ENCODE measurements at regions not wholly inside any gene's neighbourhood (a gene's known extent, or its start where the extent isn't known, plus 50 kb on each side); places are given as distances from the start of the nearest gene placed in this dataset.

- Histone ChIP-seq H3K36me3 (ENCODE audit: control insufficient read depth, insufficient read depth, low read length) (no peaks in the 10 kb centered on the region), H3K4me3 (ENCODE audit: low read depth, low read length) (no peak overlapping the region), H3K4me1 (no peaks in the 10 kb centered on the region), H3K9me3 (no peaks in the 10 kb centered on the region), H3K27me3 (replicated peaks; ENCODE audit: control insufficient read depth, insufficient read depth, low read length) (no peaks in the 10 kb centered on the region)
- no peaks in the 10 kb centered on the region for H3K36me3 Mint-ChIP-seq (ENCODE audit: insufficient read depth, unreplicated experiment)
- intact Hi-C loops (cut with micrococcal nuclease; ENCODE audit: unreplicated experiment): no loop called here
- no peak for TF ChIP-seq CTCF (IDR thresholded peaks at IDR 0.05; ENCODE audit: insufficient read depth in 1 of 2, low read depth in 1 of 2, low read length in 1 of 2, severe bottlenecking in 1 of 2, unreplicated experiment in 1 of 2)
- H3K4me1 Mint-ChIP-seq (ENCODE audit: low read depth, unreplicated experiment): no peaks in the 10 kb centered on the region
- no peaks in the 10 kb centered on the region for H3K27me3 Mint-ChIP-seq (ENCODE audit: insufficient read depth, unreplicated experiment)
- ChIA-PET CTCF (no interaction called here), POLR2A (no interaction called here)
- no TSS peak for BruUV-seq (replicated peaks)
- DNase-seq: no peak
- no peak overlapping the region for H3K4me3 Mint-ChIP-seq (ENCODE audit: unreplicated experiment)
- H3K9me3 Mint-ChIP-seq (ENCODE audit: unreplicated experiment): no peaks in the 10 kb centered on the region
- H3K27ac Mint-ChIP-seq (ENCODE audit: unreplicated experiment): no peak overlapping the region
Measured at GRCh38 chr4:160872491-160872890, 1291.3 kb downstream of the FSTL5 start.

DNA sequence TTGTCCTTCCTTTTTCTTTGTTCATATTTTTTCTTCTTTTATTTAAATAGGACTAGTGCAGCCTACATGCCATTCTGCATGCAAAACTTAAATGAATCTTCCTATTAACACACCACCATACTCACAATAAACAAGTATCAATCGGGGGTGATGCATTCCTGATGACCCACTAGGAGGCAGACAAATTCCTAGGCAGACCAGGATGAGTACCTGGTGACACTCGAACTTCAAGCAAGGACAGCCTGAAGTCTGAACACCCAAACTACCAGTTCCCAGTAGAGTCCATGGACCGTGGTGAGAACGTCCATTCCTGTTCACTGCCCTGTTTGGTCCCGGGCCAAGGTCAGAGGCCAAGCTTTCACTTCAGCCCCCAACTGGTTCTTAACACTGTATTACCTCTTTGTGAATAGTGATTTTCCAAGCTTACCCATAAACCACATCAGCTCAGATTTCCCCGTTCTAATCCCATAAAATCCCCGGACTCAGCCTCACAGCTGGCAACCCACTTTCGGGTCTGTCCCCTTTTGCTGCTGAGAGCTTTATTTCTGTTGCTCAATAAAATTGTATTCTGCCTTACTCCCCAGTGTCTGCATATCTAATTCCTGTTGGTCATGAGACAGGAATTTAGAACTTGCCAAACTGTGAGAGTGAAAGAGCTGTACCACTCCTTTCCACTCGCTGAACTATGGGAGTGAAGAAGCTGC, 1286.6 kb downstream of the FSTL5 start:
- ChIA-PET POLR2A (no interaction called here), CTCF (no interaction called here)
- H3K9me3 ChIP-seq: no peaks in the 10 kb centered on the region
- Mint-ChIP-seq H3K27me3 (ENCODE audit: insufficient read depth, unreplicated experiment) (no peaks in the 10 kb centered on the region), H3K9me3 (ENCODE audit: unreplicated experiment) (no peaks in the 10 kb centered on the region), H3K4me3 (ENCODE audit: unreplicated experiment) (no peak overlapping the region), H3K36me3 (ENCODE audit: insufficient read depth, unreplicated experiment) (no peaks in the 10 kb centered on the region), H3K4me1 (ENCODE audit: low read depth, unreplicated experiment) (no peaks in the 10 kb centered on the region), H3K27ac (ENCODE audit: unreplicated experiment) (no peak overlapping the region)
- DNase-seq: no peak
- intact Hi-C loops (cut with micrococcal nuclease; ENCODE audit: unreplicated experiment): no loop called here
- BruUV-seq (replicated peaks): no TSS peak
- no peaks in the 10 kb centered on the region for H3K4me1 ChIP-seq
- TF ChIP-seq CTCF (IDR thresholded peaks at IDR 0.05; ENCODE audit: insufficient read depth in 1 of 2, low read depth in 1 of 2, low read length in 1 of 2, severe bottlenecking in 1 of 2, unreplicated experiment in 1 of 2): no peak
- no peaks in the 10 kb centered on the region for H3K36me3 ChIP-seq (ENCODE audit: control insufficient read depth, insufficient read depth, low read length)
- H3K4me3 ChIP-seq (ENCODE audit: low read depth, low read length): no peak overlapping the region
- H3K27me3 ChIP-seq (replicated peaks; ENCODE audit: control insufficient read depth, insufficient read depth, low read length): no peaks in the 10 kb centered on the region

- H3K4me1 Mint-ChIP-seq (ENCODE audit: low read depth, unreplicated experiment): no peaks in the 10 kb centered on the region
- no peak overlapping the region for H3K27ac Mint-ChIP-seq (ENCODE audit: unreplicated experiment)
- no peaks in the 10 kb centered on the region for H3K27me3 ChIP-seq (replicated peaks; ENCODE audit: control insufficient read depth, insufficient read depth, low read length)
- peaks cover 10% of the 10 kb centered on the region for H3K9me3 Mint-ChIP-seq (ENCODE audit: unreplicated experiment)
- ChIA-PET POLR2A (no interaction called here), CTCF (interaction anchor here (0.6 kb wide), 1 partner anchor 177 kb away, joined by 3 read pairs; no protein-coding TSS in a partner anchor)
- no peak overlapping the region for H3K4me3 Mint-ChIP-seq (ENCODE audit: unreplicated experiment)
- no peaks in the 10 kb centered on the region for H3K36me3 ChIP-seq (ENCODE audit: control insufficient read depth, insufficient read depth, low read length)
- no peaks in the 10 kb centered on the region for H3K27me3 Mint-ChIP-seq (ENCODE audit: insufficient read depth, unreplicated experiment)
- BruUV-seq (replicated peaks): no TSS peak
- intact Hi-C loops (cut with micrococcal nuclease; ENCODE audit: unreplicated experiment): no loop called here
- no peaks in the 10 kb centered on the region for H3K36me3 Mint-ChIP-seq (ENCODE audit: insufficient read depth, unreplicated experiment)
- H3K4me3 ChIP-seq (ENCODE audit: low read depth, low read length): no peak overlapping the region
- no peak for DNase-seq
- TF ChIP-seq CTCF (IDR thresholded peaks at IDR 0.05; ENCODE audit: insufficient read depth in 1 of 2, low read depth in 1 of 2, low read length in 1 of 2, severe bottlenecking in 1 of 2, unreplicated experiment in 1 of 2): no peak
- H3K9me3 ChIP-seq: no peaks in the 10 kb centered on the region
- H3K4me1 ChIP-seq: no peaks in the 10 kb centered on the region
Measured at GRCh38 chr4:160880180-160880579, 1283.6 kb downstream of the FSTL5 start.

Data from Caco-2 (cell line).